GM10248 (cell line): ENCODE measurements at regions not wholly inside any gene's neighbourhood (a gene's known extent, or its start where the extent isn't known, plus 50 kb on each side); places are given as distances from the start of the nearest gene placed in this dataset.

Source experiments
- CTCF ChIA-PET: fragments of 300-600 bp; sonication (Branson Sonifier 250); formaldehyde crosslinking; extraction: SDS; loops from one replicate; lab custom pipeline; 2021; ENCODE audit warnings: antibody characterized with exemption; lab: Yijun Ruan, JAX
- POLR2A ChIA-PET: fragments of 350-650 bp; sonication (Branson Sonifier 250); formaldehyde crosslinking; extraction: SDS; loops from one replicate; lab custom pipeline; 2020; ENCODE audit warnings: antibody characterized with exemption; lab: Yijun Ruan, JAX
- DNase-seq: peaks from one replicate; pipeline ENCODE4 v3.0.0; 2012; ENCODE audit errors: extremely low spot score
- TF ChIP-seq, protein P1 (sequence below): IDR thresholded peaks from 2 replicates; pipeline ENCODE4 v1.5.1; 2012; ENCODE audit warnings: mild to moderate bottlenecking, low read depth; ENCODE audit errors: extremely low read depth, missing control alignments, control extremely low read depth

GRCh38 chr13:99883805-99884204 lies 87.8 kb downstream of the ZIC5 start:
- ChIA-PET CTCF (interaction anchor here (0.9 to 1.6 kb wide), 3 partner anchors 9 to 17 kb away, joined by 3 to 4 read pairs (median 3); no protein-coding TSS in a partner anchor), POLR2A (no interaction called here)
- no peak for DNase-seq
- TF ChIP-seq, protein P1, sequence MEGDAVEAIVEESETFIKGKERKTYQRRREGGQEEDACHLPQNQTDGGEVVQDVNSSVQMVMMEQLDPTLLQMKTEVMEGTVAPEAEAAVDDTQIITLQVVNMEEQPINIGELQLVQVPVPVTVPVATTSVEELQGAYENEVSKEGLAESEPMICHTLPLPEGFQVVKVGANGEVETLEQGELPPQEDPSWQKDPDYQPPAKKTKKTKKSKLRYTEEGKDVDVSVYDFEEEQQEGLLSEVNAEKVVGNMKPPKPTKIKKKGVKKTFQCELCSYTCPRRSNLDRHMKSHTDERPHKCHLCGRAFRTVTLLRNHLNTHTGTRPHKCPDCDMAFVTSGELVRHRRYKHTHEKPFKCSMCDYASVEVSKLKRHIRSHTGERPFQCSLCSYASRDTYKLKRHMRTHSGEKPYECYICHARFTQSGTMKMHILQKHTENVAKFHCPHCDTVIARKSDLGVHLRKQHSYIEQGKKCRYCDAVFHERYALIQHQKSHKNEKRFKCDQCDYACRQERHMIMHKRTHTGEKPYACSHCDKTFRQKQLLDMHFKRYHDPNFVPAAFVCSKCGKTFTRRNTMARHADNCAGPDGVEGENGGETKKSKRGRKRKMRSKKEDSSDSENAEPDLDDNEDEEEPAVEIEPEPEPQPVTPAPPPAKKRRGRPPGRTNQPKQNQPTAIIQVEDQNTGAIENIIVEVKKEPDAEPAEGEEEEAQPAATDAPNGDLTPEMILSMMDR: no peak

DNA sequence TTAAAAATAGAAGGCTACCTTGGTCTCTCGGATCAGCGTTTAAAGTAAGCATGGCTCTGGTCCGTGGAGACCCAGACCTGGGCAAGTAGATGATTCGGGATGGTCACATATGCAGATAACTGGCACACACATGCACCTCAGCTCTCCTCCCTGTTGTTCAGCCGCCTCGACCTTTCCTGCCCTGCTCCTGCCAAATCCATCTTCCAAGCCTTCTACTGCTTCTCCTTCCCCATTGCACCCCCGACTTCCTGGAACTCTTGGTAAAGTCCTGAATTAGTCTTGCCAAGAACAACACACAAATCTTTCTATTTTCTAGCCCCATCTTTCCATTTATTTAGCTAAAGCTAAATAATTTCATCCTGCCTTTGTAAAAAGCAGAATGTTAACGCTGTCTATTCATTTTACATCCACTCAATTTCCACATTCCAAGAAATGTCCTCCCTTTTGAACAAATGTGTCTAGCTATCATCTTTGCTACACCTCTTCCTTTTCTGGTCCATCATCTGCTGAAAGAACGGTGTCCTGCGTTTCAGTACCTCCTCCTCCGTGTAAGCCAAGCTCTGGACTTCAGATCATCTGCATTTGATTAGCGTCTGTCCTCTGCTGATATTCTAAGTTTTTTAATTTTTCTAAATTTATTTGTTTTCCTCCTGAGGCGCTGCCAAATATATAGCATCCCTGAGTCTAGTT lies 92.5 kb downstream of the ZIC5 start:
- DNase-seq: no peak
- POLR2A ChIA-PET: no interaction called here
- CTCF ChIA-PET: interaction anchor here (1.0 kb wide), 1 partner anchor 8 kb away, joined by 3 read pairs; no protein-coding TSS in a partner anchor
- TF ChIP-seq, protein P1: no peak

GRCh38 chr13:99876651-99877050 lies 94.9 kb downstream of the ZIC5 start:
- ChIA-PET CTCF (interaction anchor here (1.6 kb wide), 1 partner anchor 8 kb away, joined by 3 read pairs; no protein-coding TSS in a partner anchor), POLR2A (no interaction called here)
- no peak for DNase-seq
- TF ChIP-seq, protein P1: no peak

- TF ChIP-seq, protein P1: no peak
- no peak for DNase-seq
- POLR2A ChIA-PET: no interaction called here
- CTCF ChIA-PET: no interaction called here
Observed at GRCh38 chr13:99875391-99875790, 96.2 kb downstream of the ZIC5 start.

- POLR2A ChIA-PET: no interaction called here
- CTCF ChIA-PET: interaction anchor here (1.6 kb wide), 1 partner anchor 26 kb away, joined by 4 read pairs; no protein-coding TSS in a partner anchor
- TF ChIP-seq, protein P1: no peak
- DNase-seq: no peak
Observed at GRCh38 chr13:99873832-99874430, 97.6 kb downstream of the ZIC5 start.

DNA sequence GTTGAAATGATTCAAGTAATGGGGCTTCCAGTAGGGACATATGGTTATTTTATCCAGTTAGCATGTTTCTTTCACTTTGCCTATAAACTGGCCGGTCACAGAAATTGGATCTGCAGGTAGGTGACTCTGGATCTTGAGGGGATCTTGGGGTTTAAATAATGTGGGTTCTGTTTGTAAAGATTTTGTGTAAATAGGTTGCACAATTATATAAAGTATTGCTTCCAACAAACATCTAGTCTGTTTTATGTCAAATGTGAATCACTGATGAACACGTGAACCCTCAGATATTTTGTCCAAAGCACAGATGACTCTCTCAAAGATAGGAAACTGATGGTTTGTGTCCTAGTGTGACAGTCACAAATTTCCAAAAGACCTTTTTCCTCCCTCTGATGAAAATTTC lies 98.4 kb downstream of the ZIC5 start:
- TF ChIP-seq, protein P1: no peak
- DNase-seq: no peak
- ChIA-PET POLR2A (no interaction called here), CTCF (no interaction called here)
